PFSK-1 (cell line): ENCODE measurements at regions not wholly inside any gene's neighbourhood (a gene's known extent, or its start where the extent isn't known, plus 50 kb on each side); places are given as distances from the start of the nearest gene placed in this dataset.

Experiments
- FOXP2 ChIP-seq: optimal IDR thresholded peaks from 2 replicates; pipeline ENCODE3; 2011; ENCODE audit warnings: borderline replicate concordance, control low read depth, inconsistent platforms; ENCODE audit not compliant: insufficient read depth; ENCODE audit errors: extremely low read length, extremely low read depth
- POLR2AphosphoS5 ChIP-seq: IDR thresholded peaks from 2 replicates; pipeline ENCODE4 v1.6.1; 2012; ENCODE audit warnings: low read depth, mild to moderate bottlenecking, control low read depth, low read length, moderate library complexity
- SIN3A ChIP-seq: IDR thresholded peaks from 2 replicates; pipeline ENCODE4 v1.6.1; 2012; ENCODE audit warnings: mild to moderate bottlenecking, low read length, moderate library complexity, borderline replicate concordance; ENCODE audit not compliant: insufficient read depth
- TAF1 ChIP-seq: IDR thresholded peaks from 2 replicates; pipeline ENCODE4 v1.6.1; 2012; ENCODE audit warnings: low read length, control low read depth, borderline replicate concordance; ENCODE audit not compliant: insufficient read depth
- TF ChIP-seq, protein P1 (sequence below), 2 experiments: IDR thresholded peaks; 2 replicates each; pipeline versions ENCODE4 v1.6.1 to v1.8.0; 2011 to 2012; ENCODE audit warnings: low read depth in 2 of 2, low read length in 2 of 2, control low read depth in 1 of 2, inconsistent platforms in 1 of 2, mild to moderate bottlenecking in 1 of 2, moderate library complexity in 1 of 2; ENCODE audit not compliant: insufficient read depth in 1 of 2

DNA sequence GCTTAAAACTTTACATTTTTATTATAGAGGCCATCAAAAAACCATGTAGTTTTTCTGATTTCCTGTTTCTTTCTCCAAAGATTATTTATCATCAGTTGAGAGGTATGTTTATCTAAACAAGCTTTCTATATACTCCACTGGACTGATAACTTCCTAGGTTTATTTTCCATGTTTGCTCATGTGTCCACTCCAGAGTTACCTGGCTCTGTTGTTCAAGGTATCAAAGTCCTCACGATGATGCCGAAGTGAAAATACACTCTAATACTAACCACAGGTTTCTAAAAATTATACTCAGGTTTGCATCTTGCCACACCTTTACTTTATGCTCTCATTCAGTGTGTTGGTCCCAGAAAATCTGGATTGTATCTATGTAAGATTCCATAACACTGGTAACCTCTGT lies 287.9 kb upstream of the GULP1 start:
- no peak for TF ChIP-seq FOXP2
- TF ChIP-seq TAF1: no peak
- no peak for TF ChIP-seq SIN3A
- TF ChIP-seq, protein P1, sequence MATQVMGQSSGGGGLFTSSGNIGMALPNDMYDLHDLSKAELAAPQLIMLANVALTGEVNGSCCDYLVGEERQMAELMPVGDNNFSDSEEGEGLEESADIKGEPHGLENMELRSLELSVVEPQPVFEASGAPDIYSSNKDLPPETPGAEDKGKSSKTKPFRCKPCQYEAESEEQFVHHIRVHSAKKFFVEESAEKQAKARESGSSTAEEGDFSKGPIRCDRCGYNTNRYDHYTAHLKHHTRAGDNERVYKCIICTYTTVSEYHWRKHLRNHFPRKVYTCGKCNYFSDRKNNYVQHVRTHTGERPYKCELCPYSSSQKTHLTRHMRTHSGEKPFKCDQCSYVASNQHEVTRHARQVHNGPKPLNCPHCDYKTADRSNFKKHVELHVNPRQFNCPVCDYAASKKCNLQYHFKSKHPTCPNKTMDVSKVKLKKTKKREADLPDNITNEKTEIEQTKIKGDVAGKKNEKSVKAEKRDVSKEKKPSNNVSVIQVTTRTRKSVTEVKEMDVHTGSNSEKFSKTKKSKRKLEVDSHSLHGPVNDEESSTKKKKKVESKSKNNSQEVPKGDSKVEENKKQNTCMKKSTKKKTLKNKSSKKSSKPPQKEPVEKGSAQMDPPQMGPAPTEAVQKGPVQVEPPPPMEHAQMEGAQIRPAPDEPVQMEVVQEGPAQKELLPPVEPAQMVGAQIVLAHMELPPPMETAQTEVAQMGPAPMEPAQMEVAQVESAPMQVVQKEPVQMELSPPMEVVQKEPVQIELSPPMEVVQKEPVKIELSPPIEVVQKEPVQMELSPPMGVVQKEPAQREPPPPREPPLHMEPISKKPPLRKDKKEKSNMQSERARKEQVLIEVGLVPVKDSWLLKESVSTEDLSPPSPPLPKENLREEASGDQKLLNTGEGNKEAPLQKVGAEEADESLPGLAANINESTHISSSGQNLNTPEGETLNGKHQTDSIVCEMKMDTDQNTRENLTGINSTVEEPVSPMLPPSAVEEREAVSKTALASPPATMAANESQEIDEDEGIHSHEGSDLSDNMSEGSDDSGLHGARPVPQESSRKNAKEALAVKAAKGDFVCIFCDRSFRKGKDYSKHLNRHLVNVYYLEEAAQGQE (IDR thresholded peaks at IDR 0.05; ENCODE audit: insufficient read depth in 1 of 2, low read depth in 2 of 2, low read length in 2 of 2): no peak
- TF ChIP-seq POLR2AphosphoS5: no peak

DNA sequence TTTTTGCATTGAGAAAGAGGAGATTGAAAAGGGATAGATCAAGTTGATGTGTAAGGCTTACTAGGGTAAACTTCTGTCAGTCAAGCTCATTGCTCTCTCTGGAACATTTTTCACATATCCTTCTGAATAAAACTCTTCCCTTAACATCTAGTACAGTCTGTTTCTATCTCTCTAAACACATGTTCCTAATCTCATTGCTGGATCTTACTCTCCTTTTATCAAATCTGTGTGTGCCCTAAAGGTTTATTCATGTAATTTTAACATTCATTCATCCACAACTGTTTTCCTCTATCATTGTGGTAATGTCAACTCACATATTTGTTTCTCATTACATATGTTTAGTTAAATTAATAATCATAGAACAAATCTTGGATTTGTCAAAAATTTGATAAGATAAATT lies 277.9 kb upstream of the GULP1 start:
- TF ChIP-seq, protein P1 (IDR thresholded peaks at IDR 0.05; ENCODE audit: insufficient read depth in 1 of 2, low read depth in 2 of 2, low read length in 2 of 2): no peak
- TF ChIP-seq FOXP2 (no peak), SIN3A (no peak), POLR2AphosphoS5 (no peak), TAF1 (no peak)

DNA sequence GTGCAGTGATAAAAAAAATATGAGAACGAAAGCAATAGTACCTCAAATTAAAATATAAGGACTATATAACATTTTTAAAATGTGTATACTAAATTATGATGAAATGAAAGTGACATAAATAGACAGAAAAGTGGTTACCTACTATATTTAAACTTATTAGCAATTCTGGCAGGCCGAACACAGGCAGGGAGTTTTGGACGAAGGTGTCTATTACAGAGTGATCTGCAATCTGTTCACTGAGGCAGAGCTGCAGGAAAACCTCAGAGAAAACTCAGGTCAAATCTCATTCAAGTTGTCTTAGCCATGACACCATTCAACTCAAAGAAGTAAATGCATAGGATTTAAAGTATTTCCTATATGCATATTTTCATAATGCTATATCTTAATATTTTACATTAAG lies 274.8 kb upstream of the GULP1 start:
- TF ChIP-seq, protein P1 (IDR thresholded peaks at IDR 0.05; ENCODE audit: insufficient read depth in 1 of 2, low read depth in 2 of 2, low read length in 2 of 2): no peak
- TF ChIP-seq TAF1 (no peak), POLR2AphosphoS5 (no peak), SIN3A (no peak), FOXP2 (no peak)

DNA sequence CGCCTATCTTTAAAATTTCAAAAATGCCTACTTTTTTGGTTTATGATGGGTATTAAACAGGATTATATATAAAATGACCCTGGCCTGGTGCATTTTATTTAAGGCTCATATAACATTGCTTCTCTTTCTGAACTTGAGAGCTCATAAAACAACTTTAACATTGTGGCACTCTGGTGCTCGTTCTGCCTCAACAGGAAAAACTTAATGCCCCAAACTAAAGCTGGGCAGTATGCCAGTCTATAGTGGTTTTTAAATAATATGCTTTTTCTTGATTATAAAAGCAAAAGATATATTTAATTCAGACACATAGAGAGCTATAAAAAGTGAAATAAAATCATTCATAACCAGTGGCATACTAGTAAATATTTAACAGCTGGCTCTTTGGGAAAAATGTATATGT lies 269.3 kb upstream of the GULP1 start:
- TF ChIP-seq POLR2AphosphoS5 (no peak), SIN3A (no peak)

DNA sequence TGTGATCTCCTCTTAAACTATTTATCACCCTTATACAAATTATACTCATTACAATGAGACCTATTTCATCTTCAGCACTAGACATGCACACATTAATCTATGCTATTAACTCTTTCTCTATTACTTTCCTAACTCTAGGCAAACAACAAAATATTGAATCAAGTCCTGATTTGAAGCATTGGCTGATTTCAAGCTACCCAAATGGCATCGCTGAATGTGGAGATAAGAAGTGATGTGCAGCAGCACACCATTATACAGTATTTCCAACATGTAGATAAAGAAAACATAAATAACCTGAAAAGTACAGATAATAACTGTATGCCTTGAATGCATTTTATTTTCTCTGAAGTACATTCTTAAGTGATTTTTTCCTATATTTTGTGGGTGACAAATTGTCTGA lies 268.6 kb upstream of the GULP1 start:
- TF ChIP-seq FOXP2 (no peak), TAF1 (no peak), SIN3A (no peak), POLR2AphosphoS5 (no peak)
- TF ChIP-seq, protein P1 (IDR thresholded peaks at IDR 0.05; ENCODE audit: insufficient read depth in 1 of 2, low read depth in 2 of 2, low read length in 2 of 2): no peak
